ENCODE measurements at regions not wholly inside any gene's neighbourhood (a gene's known extent, or its start where the extent isn't known, plus 50 kb on each side); places are given as distances from the start of the nearest gene placed in this dataset.
A peak's percentile ranks its signal among the peaks of the same experiment; 100 is the strongest.

GRCh38 chr2:189959450-189959849 lies 103.1 kb downstream of the MSTN start:
- DNase-seq (ENCODE audit: low read depth in 1 of 2, low spot score in 2 of 2) (no peak), FAIRE-seq (no peak)
- no peak overlapping the region for H2BK12ac ChIP-seq (ENCODE audit: low read depth, low read length)
- H4K5ac ChIP-seq (ENCODE audit: insufficient read length, low read depth, low read length), result no peak overlapping the region
- H3K4me2 ChIP-seq (ENCODE audit: insufficient read depth in 1 of 2, low read depth in 2 of 2, low read length in 2 of 2), result no peak overlapping the region
- H3K27ac ChIP-seq (ENCODE audit: low read depth, low read length), result no peak overlapping the region
- no peak overlapping the region for H4K91ac ChIP-seq (replicated peaks; ENCODE audit: insufficient read length, low read length)
- H3K23ac ChIP-seq (ENCODE audit: insufficient read length), result no peak overlapping the region
- no peak overlapping the region for H3K56ac ChIP-seq (replicated peaks; ENCODE audit: insufficient read length, low read depth, low read length)
- no peak overlapping the region for H2BK20ac ChIP-seq (ENCODE audit: low read length)
- ChIA-PET POLR2A (ENCODE audit: partially characterized antibody) (no interaction called here), CTCF (ENCODE audit: partially characterized antibody) (interaction anchor here (1.0 to 2.3 kb wide), 3 partner anchors 8 to 129 kb away, joined by 3 to 8 read pairs (median 5); no protein-coding TSS in a partner anchor)
- no peak for TF ChIP-seq CTCF (IDR thresholded peaks at IDR 0.05; ENCODE audit: control extremely low read depth in 1 of 3, insufficient read depth in 1 of 3, low read depth in 1 of 3, low read length in 3 of 3)
- TF ChIP-seq MAFK (IDR thresholded peaks at IDR 0.05; ENCODE audit: low read depth, low read length), result 0 out of 2 replicates have a peak, but pooled peaks have one; percentile 19
- no peaks in the 10 kb centered on the region for H3K36me3 ChIP-seq (ENCODE audit: control insufficient read depth in 2 of 4, insufficient read depth in 4 of 4, low read length in 3 of 4)
- H3K23me2 ChIP-seq (ENCODE audit: low read depth, low read length), result no peaks in the 10 kb centered on the region
- no peak overlapping the region for H2BK120ac ChIP-seq (replicated peaks; ENCODE audit: low read depth, low read length)
- H3K9ac ChIP-seq (replicated peaks in 1 of 4; ENCODE audit: extremely low read depth in 1 of 4, low read depth in 3 of 4, low read length in 3 of 4), result no peak overlapping the region
- no peak overlapping the region for H2AK5ac ChIP-seq (ENCODE audit: low read depth, low read length)
- H3K79me2 ChIP-seq (ENCODE audit: control insufficient read depth in 1 of 2, insufficient read depth in 2 of 2, low read length in 2 of 2), result no peaks in the 10 kb centered on the region
- H3K4me3 ChIP-seq (ENCODE audit: extremely low read depth in 1 of 4, insufficient read depth in 2 of 4, low read depth in 3 of 4, low read length in 4 of 4), result no peak overlapping the region
- no peaks in the 10 kb centered on the region for H3K79me1 ChIP-seq (ENCODE audit: low read depth, low read length)
- no peak overlapping the region for H2BK5ac ChIP-seq (ENCODE audit: low read depth, low read length)
- H2AFZ ChIP-seq (ENCODE audit: low read length), result no peak overlapping the region
- H2BK15ac ChIP-seq (ENCODE audit: low read length), result no peak overlapping the region
- no peaks in the 10 kb centered on the region; a peak in 1 of 4 replicates for H3K9me3 ChIP-seq (ENCODE audit: insufficient read depth in 2 of 2, low read depth in 1 of 2, low read length in 1 of 2)
- no peaks in the 10 kb centered on the region for H3K4me1 ChIP-seq (replicated peaks in 1 of 4; ENCODE audit: control insufficient read depth in 3 of 4, insufficient read depth in 4 of 4, low read length in 3 of 4)
- H4K8ac ChIP-seq (ENCODE audit: extremely low read depth, insufficient read depth, low read length), result no peak overlapping the region
- H4K20me1 ChIP-seq (replicated peaks in 1 of 2; ENCODE audit: control insufficient read depth in 1 of 2, insufficient read depth in 2 of 2, low read length in 2 of 2), result no peaks in the 10 kb centered on the region
- no peak overlapping the region for H3K4ac ChIP-seq (replicated peaks; ENCODE audit: insufficient read length, low read depth, low read length)
- H3K18ac ChIP-seq (ENCODE audit: extremely low read depth, low read length), result no peak overlapping the region
- no peaks in the 10 kb centered on the region for H3K27me3 ChIP-seq (replicated peaks in 1 of 4; ENCODE audit: control insufficient read depth in 3 of 4, extremely low read depth in 1 of 4, insufficient read depth in 3 of 4, low read length in 3 of 4)
- H3K14ac ChIP-seq (ENCODE audit: insufficient read length), result no peak overlapping the region
